GM19035 (cell line): ENCODE measurements at regions not wholly inside any gene's neighbourhood (a gene's known extent, or its start where the extent isn't known, plus 50 kb on each side); places are given as distances from the start of the nearest gene placed in this dataset.
A peak's percentile ranks its signal among the peaks of the same experiment; 100 is the strongest.

Experiments used
- ATAC-seq: cut with Tn5 transposase; IDR thresholded peaks from one replicate; pipeline ENCODE4 v1.9.1; 2021; ENCODE audit not compliant: unreplicated experiment

- ATAC-seq: no peak
These were observed 70.2 kb downstream of the RND3 start for GRCh38 chr2:150417278-150417677.

GRCh38 chr2:150415022-150415421 is 72.4 kb downstream of the RND3 start:
- no peak for ATAC-seq

DNA sequence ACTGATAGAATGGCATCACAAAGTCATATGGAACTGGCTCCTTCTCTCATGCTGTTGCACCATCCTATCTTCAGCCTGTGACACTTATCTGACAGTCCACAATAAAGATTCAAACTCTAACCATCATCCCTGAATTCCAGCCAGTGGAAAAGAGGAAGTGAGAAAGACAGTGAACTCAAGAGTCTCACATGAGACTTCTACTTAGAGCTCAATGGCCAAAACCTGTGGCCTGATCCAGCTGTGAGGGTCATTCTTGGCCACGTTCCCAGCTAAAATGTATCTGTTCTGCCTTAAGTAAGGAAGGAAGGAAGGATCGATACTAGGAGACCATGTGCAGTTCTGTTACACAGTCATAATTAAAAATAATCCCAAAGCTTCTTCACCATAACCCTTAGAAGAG is 73.6 kb downstream of the RND3 start:
- no peak for ATAC-seq

DNA sequence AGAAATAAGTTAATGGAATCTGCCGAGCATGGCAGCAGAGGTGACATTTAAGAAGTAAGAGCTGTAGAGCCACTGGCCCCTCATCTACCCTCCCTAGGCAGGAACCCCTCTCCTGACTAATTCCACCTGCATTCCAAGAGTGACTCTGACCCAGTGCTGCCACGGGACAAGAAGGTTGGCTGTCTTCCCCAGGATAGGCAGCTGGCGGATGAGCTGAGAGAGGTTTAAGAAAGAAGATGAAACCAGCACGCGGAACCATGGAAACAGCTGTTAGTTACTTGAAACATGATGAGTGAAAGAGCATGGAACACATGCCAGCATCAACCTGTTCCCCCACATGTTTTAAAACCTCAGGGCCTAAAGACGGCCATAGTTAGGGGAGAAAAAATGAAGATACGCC is 74.1 kb downstream of the RND3 start:
- no peak for ATAC-seq

DNA sequence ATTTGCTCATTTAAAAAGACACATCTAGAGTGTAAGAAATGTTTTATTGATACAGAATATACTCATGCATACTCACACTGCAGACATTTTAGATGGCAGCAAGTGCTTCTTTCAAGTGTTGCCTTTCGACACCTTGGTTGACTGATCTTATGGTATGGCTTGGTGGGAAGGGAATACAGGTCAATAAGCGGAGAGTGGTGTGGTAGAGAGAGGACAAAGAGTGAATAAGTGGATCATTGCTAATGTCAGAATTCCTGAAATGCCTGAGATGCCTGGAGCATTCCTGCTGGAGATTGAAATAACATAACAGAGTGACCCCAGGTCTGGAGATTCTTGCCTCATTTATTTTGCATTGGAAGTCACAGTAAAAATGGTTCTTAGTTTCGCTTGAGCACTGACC is 76.7 kb downstream of the RND3 start:
- ATAC-seq: no peak

DNA sequence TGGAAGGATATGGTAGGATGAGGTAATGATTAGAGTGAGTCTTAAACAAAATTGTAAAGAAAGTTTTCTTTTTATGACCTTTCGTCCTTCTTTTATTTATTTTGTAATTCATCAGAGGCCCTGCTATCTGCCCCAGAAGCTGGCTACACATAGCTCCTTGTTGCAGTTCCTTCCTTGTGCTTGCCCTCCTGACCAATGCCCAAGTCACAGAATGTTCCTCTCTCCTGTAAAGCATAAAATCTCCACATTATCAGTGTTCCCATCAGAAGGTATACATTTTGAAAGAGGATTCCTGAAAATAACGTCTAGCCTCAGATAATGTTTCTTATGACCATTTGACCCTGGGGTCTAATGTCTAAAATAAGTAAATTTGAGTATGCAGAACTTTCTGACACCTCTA is 78.3 kb downstream of the RND3 start:
- ATAC-seq: no peak

- ATAC-seq: peak; percentile 41
These were observed 83.3 kb downstream of the RND3 start for GRCh38 chr2:150404147-150404546.

DNA sequence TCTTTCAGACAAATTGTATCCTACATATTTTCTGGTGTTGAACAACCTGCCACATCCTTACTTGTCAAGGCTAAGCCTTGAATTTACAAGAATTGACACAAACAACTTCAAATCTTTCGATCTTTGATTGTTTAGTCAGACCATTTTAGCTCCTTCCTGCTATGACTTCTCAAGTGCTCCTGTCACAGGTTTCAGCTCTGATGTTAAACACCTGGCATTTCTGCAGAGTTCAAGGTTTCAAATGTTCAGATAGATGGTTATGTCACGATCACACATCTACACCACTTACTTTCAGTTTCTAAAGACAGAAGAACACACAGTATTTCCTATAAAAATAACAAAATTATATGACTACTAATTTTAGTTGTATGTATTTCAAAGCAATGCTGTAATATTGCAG is 84.0 kb downstream of the RND3 start:
- ATAC-seq: peak; percentile 98

- ATAC-seq: no peak
These were observed 84.5 kb downstream of the RND3 start for GRCh38 chr2:150402953-150403352.

DNA sequence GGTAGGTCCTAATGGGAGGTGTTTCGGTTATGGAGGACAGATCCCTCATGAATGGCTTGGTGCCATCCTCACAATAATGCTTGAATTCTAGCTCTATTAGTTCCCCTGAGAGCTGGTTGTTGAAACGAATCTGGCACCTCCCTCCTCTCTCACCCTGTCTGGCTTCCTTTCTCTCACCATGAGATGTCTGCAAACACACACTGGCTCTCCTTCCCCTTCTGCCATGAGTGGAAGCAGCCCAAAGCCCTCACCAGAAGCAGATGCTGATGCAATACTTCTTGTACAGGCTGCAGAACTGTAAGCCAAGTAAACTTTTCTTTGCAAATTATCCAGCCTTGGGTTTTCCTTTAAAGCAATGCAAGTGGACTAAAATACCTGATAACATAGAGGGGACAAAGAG is 86.6 kb downstream of the RND3 start:
- no peak for ATAC-seq

DNA sequence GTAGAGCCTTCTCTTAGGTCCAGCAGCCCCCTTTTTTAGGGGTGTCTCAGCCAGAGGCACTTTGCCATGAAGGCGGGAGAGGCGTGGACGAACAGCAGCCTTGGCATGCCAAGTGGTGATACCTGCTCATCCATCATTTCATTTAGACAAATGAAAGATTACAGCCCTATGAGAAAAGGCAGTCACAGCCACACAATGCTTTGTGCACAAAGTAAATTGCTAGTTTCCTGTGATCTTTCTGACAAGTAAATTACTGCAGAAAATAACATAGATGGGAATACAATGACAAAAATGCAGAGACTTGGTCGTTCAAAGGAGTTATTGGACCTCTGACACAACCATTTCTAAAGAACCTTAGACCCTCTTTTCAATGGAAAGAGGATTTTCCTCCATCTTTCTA is 94.9 kb downstream of the RND3 start:
- no peak for ATAC-seq

DNA sequence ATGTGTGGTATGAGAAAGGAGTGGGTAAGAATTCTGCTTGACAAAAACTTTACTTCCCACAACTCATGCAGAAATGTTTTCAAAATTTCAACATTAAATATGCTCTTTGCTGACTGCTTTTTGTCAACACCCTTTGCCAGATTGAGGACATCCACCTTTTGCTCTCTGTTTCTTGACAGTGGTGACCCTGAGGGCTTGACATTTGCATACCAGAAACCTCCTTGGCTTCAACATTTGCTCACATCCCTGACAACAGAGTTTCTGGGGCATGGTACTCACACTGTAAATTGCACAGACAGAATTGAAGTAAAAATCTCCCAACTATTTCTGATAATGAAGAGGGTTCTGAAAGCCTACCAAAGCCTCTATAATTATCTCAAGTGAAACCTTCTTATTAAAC is 95.7 kb downstream of the RND3 start:
- peak; percentile 97 for ATAC-seq

DNA sequence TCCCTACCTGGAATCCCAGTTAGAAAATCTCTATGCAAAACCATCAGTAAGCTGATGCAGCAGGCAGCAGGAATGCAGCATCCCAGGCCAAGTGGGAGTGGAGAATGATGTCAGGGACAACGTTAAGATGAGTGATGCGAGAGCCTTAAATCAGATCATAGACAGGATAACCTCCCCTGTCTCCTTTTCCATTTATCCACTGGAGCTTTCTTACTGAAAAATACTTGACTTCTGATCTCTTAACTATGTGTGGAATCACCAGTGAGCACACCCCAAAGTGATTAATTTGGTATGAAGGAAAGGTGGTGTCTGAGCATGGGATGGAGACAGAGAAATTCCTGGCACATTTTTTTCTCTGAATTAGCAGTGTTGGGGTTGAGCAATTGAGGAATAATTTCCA is 98.0 kb downstream of the RND3 start:
- no peak for ATAC-seq

- no peak for ATAC-seq
These were observed 99.2 kb downstream of the RND3 start for GRCh38 chr2:150388289-150388625.

- no peak for ATAC-seq
These were observed 99.7 kb downstream of the RND3 start for GRCh38 chr2:150387586-150388288.

DNA sequence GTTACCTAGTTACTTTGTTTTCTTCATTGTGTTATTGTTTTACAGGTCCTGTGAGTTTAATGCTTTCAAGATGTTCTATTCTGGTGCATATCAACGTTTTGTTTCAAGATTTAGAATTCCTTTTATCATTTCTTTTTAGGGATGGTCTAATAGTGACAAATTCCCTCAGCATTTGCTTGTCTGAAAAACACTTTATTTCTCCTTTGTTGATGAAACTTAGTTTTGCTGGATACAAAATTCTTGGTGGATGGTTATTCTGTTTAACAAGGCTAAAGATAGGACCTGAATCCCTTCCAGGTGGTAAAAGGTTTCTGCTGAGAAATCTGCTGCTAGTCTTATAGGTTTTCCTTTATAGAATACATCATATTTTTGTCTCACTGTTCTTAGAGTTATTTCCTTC is 102.3 kb downstream of the RND3 start:
- ATAC-seq: no peak

DNA sequence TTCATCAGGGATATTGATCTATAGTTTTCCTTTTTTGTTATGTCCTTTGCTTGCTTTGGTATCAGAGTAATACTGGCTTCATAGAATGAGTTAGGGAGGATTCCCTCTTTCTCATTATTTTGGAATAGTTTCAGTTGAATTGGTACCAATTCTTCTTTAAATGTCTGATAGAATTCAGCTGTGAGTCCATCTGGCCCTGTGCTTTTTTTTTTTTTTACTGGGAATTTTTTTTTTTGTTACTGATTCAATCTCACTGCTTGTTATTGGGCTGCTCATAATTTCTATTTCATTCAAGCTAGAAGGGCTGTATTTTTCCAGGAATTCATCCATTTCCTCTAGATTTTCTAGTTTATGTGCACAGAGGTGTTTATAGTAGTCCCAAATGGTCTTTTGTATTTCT is 103.9 kb downstream of the RND3 start:
- no peak for ATAC-seq

GRCh38 chr2:150379166-150379565 is 108.3 kb downstream of the RND3 start:
- no peak for ATAC-seq

GRCh38 chr2:150378686-150379085 is 108.8 kb downstream of the RND3 start:
- ATAC-seq: no peak

GRCh38 chr2:150376553-150377335 is 110.7 kb downstream of the RND3 start:
- no peak for ATAC-seq

- no peak for ATAC-seq
These were observed 112.1 kb downstream of the RND3 start for GRCh38 chr2:150375333-150375732.

- ATAC-seq: no peak
These were observed 113.0 kb downstream of the RND3 start for GRCh38 chr2:150374492-150374891.

- no peak for ATAC-seq
These were observed 114.1 kb downstream of the RND3 start for GRCh38 chr2:150373374-150373773.
